Neural cell (in vitro differentiated cells): ENCODE measurements at regions not wholly inside any gene's neighbourhood (a gene's known extent, or its start where the extent isn't known, plus 50 kb on each side); places are given as distances from the start of the nearest gene placed in this dataset.

Source experiments
- H2AFZ ChIP-seq: fragments of 200-600, 300-800 bp; sonication (generic), shearing (Covaris generic); 2 replicates; pipeline ENCODE4 v1.6.0; 2014; ENCODE audit warnings: low read depth, mild to moderate bottlenecking, antibody characterized with exemption, low read length, moderate library complexity
- H3F3A ChIP-seq: fragments of 200-600 bp; shearing (Covaris generic); 2 replicates; pipeline ENCODE4 v1.6.1; 2016; ENCODE audit warnings: mild to moderate bottlenecking, moderate library complexity, mixed read lengths, antibody characterized with exemption, low read length; ENCODE audit not compliant: insufficient read depth, poor library complexity, severe bottlenecking
- H3K27ac ChIP-seq: fragments of 200-600, 300-800 bp; sonication (generic), shearing (Covaris generic); 2 replicates; pipeline ENCODE4 v1.5.1; 2014; ENCODE audit warnings: mild to moderate bottlenecking, low read length, moderate library complexity
- H3K27me3 ChIP-seq: fragments of 300-800, 200-600 bp; sonication (generic), shearing (Covaris generic); 2 replicates; pipeline ENCODE4 v1.6.0; 2014; ENCODE audit warnings: mild to moderate bottlenecking, low read depth, low read length, moderate library complexity; ENCODE audit not compliant: insufficient read depth
- H3K36me3 ChIP-seq: fragments of 300-800, 200-600 bp; sonication (generic), shearing (Covaris generic); 2 replicates; pipeline ENCODE4 v1.5.1; 2014; ENCODE audit warnings: mild to moderate bottlenecking, antibody characterized with exemption, low read length, moderate library complexity; ENCODE audit not compliant: insufficient read depth
- H3K4me2 ChIP-seq: fragments of 300-800, 200-600 bp; sonication (generic), shearing (Covaris generic); 2 replicates; pipeline ENCODE4 v1.6.0; 2014; ENCODE audit warnings: mild to moderate bottlenecking, low read length
- H3K4me3 ChIP-seq: fragments of 300-800, 200-600 bp; sonication (generic), shearing (Covaris generic); 2 replicates; pipeline ENCODE4 v1.5.1; 2014; ENCODE audit warnings: mild to moderate bottlenecking, low read length, moderate library complexity
- H3K79me2 ChIP-seq: fragments of 200-600 bp; shearing (Covaris generic); replicated peaks from 2 replicates; pipeline ENCODE4 v1.6.0; 2014; ENCODE audit warnings: mild to moderate bottlenecking, low read length, moderate library complexity; ENCODE audit not compliant: insufficient read depth
- H3K9ac ChIP-seq: fragments of 300-800, 200-600 bp; sonication (generic), shearing (Covaris generic); 2 replicates; pipeline ENCODE4 v1.6.1; 2016; ENCODE audit warnings: mild to moderate bottlenecking, low read length, mixed read lengths
- H3K9me2 ChIP-seq: fragments of 200-600 bp; shearing (Covaris generic); 2 replicates; pipeline ENCODE4 v1.6.1; 2016; ENCODE audit warnings: mild to moderate bottlenecking, low read length, mixed read lengths; ENCODE audit not compliant: insufficient read depth
- H3K9me3 ChIP-seq: fragments of 200-600, 300-800 bp; sonication (generic), shearing (Covaris generic); 2 replicates; pipeline ENCODE4 v1.6.1; 2016; ENCODE audit warnings: mild to moderate bottlenecking, mixed run types, low read length, moderate library complexity, mixed read lengths
- H4K20me1 ChIP-seq: fragments of 200-600 bp; shearing (Covaris generic); 2 replicates; pipeline ENCODE4 v1.6.1; 2016; ENCODE audit warnings: mild to moderate bottlenecking, mixed run types; ENCODE audit not compliant: insufficient read depth
- CTCF ChIP-seq: fragments of 450-650 bp; IDR thresholded peaks from 2 replicates; pipeline ENCODE4 v1.5.1; 2014; ENCODE audit warnings: antibody characterized with exemption, mild to moderate bottlenecking, moderate library complexity; ENCODE audit not compliant: poor library complexity, severe bottlenecking
- EP300 ChIP-seq: fragments of 450-650 bp; conservative IDR thresholded peaks from 2 replicates; pipeline ENCODE4 v1.6.1; 2014; ENCODE audit warnings: antibody characterized with exemption, mild to moderate bottlenecking, moderate library complexity; ENCODE audit not compliant: poor library complexity, severe bottlenecking
- EZH2 ChIP-seq: fragments of 200-600, 300-800 bp; shearing (Covaris generic), sonication (generic); IDR thresholded peaks from 2 replicates; pipeline ENCODE4 v1.6.1; 2014; ENCODE audit warnings: antibody characterized with exemption, low read length, borderline replicate concordance, mild to moderate bottlenecking; ENCODE audit not compliant: insufficient read depth, poor library complexity, severe bottlenecking
- MXI1 ChIP-seq: fragments of 450-650 bp; conservative IDR thresholded peaks from 2 replicates; pipeline ENCODE4 v1.6.1; 2014; ENCODE audit warnings: antibody characterized with exemption, mild to moderate bottlenecking; ENCODE audit not compliant: poor library complexity, severe bottlenecking
- POLR2AphosphoS5 ChIP-seq: IDR thresholded peaks from 2 replicates; pipeline ENCODE4 v1.6.1; 2012
- RAD21 ChIP-seq: fragments of 450-650 bp; conservative IDR thresholded peaks from 2 replicates; pipeline ENCODE4 v1.6.1; 2014; ENCODE audit warnings: antibody characterized with exemption, mild to moderate bottlenecking, moderate library complexity
- REST ChIP-seq: IDR thresholded peaks from 2 replicates; pipeline ENCODE4 v1.6.1; 2012; ENCODE audit warnings: borderline replicate concordance
- SMC3 ChIP-seq: fragments of 450-650 bp; conservative IDR thresholded peaks from 2 replicates; pipeline ENCODE4 v1.6.1; 2014; ENCODE audit warnings: antibody characterized with exemption, mild to moderate bottlenecking, moderate library complexity; ENCODE audit not compliant: poor library complexity
- TAF1 ChIP-seq: IDR thresholded peaks from 2 replicates; pipeline ENCODE4 v1.6.1; 2012; ENCODE audit warnings: low read depth

GRCh38 chr17:51423421-51424160, 163.2 kb downstream of the UTP18 start:
- Histone ChIP-seq H3K9ac (no peak overlapping the region), H3K9me3 (no peaks in the 10 kb centered on the region), H3K36me3 (no peaks in the 10 kb centered on the region), H3K79me2 (no peaks in the 10 kb centered on the region), H4K20me1 (no peaks in the 10 kb centered on the region), H2AFZ (no peak overlapping the region), H3K27me3 (no peaks in the 10 kb centered on the region), H3K9me2 (no peaks in the 10 kb centered on the region), H3F3A (no peaks in the 10 kb centered on the region), H3K4me2 (no peak overlapping the region), H3K27ac (no peak overlapping the region), H3K4me3 (no peak overlapping the region)
- TF ChIP-seq TAF1 (no peak), EZH2 (no peak), SMC3 (no peak), REST (no peak), MXI1 (no peak), RAD21 (no peak), EP300 (no peak), CTCF (no peak), POLR2AphosphoS5 (no peak)

- no peaks in the 10 kb centered on the region for H3K27me3 ChIP-seq
- H2AFZ ChIP-seq: no peak overlapping the region
- no peak overlapping the region for H3K4me2 ChIP-seq
- no peaks in the 10 kb centered on the region for H3K36me3 ChIP-seq
- no peak overlapping the region for H3K9ac ChIP-seq
- H3K27ac ChIP-seq: no peak overlapping the region
- H3K4me3 ChIP-seq: no peak overlapping the region
- H3K9me3 ChIP-seq: no peaks in the 10 kb centered on the region
- H4K20me1 ChIP-seq: no peaks in the 10 kb centered on the region
- TF ChIP-seq POLR2AphosphoS5: no peak
- no peak for TF ChIP-seq REST
- TF ChIP-seq EP300: no peak
- TF ChIP-seq MXI1: no peak
- TF ChIP-seq RAD21: no peak
- TF ChIP-seq EZH2: no peak
- TF ChIP-seq CTCF: no peak
- TF ChIP-seq TAF1: no peak
- no peak for TF ChIP-seq SMC3
- no peaks in the 10 kb centered on the region for H3K79me2 ChIP-seq
- no peaks in the 10 kb centered on the region for H3K9me2 ChIP-seq
- no peaks in the 10 kb centered on the region for H3F3A ChIP-seq
These were observed 165.4 kb downstream of the UTP18 start for GRCh38 chr17:51425773-51426172.
